ENCODE measurements at regions not wholly inside any gene's neighbourhood (a gene's known extent, or its start where the extent isn't known, plus 50 kb on each side); places are given as distances from the start of the nearest gene placed in this dataset.

GRCh38 chr13:88932950-88933349 is 1261.8 kb downstream of the SLITRK5 start:
- DNase-seq (ENCODE audit: low read depth in 4 of 4, low spot score in 3 of 4) = no peak

DNA sequence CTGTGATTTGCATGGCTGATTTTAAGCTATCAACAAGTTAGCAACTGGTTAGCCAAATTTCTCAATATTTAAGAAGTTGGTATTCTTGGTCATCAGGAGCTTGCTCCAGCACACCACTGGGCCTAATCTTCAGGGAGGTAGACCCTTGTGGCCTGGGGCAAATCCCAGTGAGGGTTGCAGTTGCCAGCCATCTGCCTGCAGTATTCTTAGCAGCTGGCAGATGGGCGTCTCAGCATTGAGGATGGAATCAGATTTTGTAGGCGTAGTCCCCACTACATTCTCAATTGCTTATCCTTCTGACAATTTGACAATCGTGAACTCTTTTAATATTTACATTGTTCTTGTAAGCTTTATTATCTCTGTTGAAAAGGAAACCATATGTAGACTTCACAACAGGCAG is 1266.2 kb downstream of the SLITRK5 start:
- no peak for DNase-seq (ENCODE audit: low read depth in 4 of 4, low spot score in 3 of 4)

- DNase-seq (ENCODE audit: low read depth in 4 of 4, low spot score in 3 of 4) = no peak
Observed at GRCh38 chr13:88945793-88946192, 1274.6 kb downstream of the SLITRK5 start.

DNA sequence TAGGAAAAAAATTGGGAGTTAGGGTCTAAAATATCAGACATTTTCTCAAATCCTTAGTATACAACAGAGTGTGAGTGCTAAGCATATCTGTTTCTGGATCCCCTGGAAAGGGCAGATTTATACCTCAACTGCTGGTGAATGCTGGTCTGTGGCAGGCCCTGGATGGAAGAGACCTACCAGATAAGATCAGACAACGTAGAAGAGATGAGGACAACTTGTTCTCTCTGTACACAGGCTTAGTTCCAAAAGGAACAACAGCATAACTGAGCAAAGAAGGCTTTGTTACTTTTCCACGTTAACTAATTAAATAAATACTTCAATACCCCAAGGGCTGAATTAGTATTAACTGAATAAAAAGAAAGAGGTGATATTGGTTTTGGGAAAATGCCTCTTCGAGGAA is 1277.3 kb downstream of the SLITRK5 start:
- no peak for DNase-seq (ENCODE audit: low read depth in 4 of 4, low spot score in 3 of 4)

DNA sequence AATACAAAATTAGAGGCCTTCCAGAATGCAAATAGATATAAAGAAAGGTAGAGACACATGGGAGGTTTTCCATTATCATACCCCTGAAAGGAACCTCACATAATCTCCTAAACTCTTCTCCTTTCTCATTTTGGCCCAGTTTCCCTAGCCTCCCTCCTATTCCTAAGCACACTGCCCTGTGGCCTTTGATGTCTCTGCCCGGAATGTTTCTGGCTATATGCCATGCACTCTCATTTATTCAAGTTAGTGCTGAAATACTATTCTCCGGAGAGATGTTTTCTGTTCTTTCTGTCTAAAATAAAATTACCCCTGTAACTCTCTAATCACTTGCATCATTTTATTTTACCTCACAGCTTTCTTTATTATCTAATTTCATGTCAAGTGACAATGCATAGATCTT is 1287.7 kb downstream of the SLITRK5 start:
- peak in 1 of 4 donors; percentile 4 for DNase-seq (ENCODE audit: low read depth in 4 of 4, low spot score in 3 of 4)

DNA sequence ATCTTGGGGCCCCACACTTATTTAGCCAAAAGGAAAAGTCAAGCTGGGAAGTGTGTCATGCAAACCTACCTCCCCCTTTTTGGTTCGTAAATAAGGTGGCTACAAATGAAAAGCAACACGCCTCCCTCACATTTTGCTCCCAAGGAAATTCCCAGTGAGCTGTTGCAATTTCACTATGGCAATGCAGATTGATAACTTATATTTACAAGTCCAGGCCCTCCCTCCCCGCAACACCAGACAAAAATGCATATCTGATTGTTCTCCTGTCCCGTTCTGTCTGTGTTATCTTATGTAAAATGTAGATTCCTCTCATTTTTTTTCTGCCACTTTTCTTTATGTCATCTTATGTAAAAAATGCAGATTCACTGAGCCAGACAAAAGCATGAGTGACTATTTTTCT is 1305.3 kb downstream of the SLITRK5 start:
- no peak for DNase-seq (ENCODE audit: low read depth in 4 of 4, low spot score in 3 of 4)

GRCh38 chr13:88978607-88979006 is 1307.4 kb downstream of the SLITRK5 start:
- no peak for DNase-seq (ENCODE audit: low read depth in 4 of 4, low spot score in 3 of 4)

DNA sequence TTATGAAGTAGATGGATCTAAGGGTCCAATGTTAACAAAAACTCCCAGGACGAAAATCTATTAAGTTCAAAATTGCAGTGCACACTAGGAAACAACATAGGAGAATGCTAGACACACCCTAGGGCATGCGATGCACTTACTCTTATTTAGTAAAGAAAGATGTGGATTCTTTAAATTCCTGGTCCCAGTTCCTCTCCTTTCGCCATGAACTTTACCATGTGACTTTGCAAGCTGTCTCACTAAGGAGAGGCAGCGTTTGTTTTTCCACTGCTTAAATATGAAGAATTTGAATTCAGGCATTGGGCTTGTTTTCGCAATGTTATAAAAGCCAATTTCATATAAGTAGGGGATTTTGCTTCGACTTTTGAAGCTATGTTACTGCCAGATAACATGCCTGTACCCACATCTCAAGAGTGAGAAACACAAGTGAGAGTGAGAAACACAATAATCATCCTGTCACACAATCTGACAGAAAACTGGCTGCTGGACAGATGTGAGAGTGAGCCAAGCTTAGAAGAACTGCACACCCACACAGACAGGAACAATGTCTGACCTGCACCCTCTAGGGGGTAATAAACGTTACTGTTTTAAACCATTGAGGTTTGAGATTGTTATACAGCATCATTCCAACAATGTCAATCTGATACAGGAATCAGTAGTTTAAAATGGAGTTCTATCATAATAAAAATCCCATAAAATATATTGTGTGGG is 1308.4 kb downstream of the SLITRK5 start:
- DNase-seq (ENCODE audit: low read depth in 4 of 4, low spot score in 3 of 4) = peak in 1 of 4 donors; percentile 1

DNA sequence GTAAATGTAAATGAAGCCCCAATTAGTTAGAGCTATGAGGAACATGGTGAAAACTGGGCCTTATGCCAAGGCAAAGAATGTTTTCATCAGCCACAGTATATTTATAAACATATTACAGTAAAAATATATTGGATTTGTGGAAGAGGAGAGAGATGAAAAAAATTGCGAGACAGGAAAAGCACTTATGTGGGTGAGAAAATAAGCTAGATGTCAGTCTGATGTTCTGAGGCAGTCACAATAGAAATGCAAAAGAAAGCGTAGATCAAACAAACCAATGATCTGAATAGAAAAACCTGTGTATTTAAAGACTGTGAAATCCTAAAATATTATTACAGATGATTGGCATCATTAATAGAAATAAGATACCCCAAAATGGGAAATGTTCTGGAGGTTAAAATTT is 1332.5 kb downstream of the SLITRK5 start:
- DNase-seq (ENCODE audit: low read depth in 4 of 4, low spot score in 3 of 4) = no peak

DNA sequence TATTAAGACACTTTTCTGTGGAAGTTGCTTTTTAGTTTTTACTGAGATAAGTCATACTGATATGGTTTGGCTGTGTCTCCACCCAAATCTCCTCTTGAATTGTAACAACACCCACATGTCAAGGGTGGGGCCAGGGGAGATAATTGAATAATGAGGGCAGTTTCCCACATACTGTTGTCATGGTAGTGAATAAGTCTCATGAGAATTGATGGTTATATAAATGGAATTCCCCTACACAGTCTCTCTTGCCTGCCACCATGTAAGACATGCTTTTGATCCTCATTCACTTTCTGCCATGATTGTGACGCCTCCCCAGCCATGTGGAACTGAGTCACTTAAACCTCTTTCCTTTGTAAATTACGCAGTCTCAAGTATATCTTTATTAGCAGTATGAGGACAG is 1340.4 kb downstream of the SLITRK5 start:
- DNase-seq (ENCODE audit: low read depth in 4 of 4, low spot score in 3 of 4) = no peak

DNA sequence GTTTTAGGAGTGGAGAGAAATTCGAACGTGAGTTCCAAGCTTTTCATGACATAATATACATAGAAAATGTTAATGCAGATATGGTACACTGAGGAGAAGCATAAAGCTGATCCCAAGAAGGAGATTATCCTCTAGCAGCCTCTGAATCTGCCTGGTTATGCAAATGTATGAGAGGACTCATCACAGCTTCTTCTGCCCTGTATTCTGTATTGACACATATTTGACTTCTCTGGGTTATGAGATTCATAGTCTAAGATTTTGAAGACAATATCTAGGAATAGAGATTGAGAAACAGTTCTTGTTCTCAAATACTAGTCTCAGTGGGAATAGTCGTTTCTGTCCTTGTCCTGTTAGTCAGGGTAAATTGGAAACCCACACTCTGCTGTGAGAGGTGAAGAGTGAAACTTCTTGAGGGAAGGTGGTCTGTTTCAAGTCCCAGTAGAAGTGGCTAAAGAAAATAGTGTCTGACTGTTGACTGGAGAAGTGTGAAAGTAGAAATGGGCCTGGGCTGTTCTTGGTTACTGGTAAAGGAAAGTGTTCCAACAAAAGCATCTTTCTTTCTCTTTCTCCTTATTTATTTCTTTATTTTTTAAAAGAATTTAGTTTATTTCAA is 1356.6 kb downstream of the SLITRK5 start:
- no peak for DNase-seq (ENCODE audit: low read depth in 4 of 4, low spot score in 3 of 4)

DNA sequence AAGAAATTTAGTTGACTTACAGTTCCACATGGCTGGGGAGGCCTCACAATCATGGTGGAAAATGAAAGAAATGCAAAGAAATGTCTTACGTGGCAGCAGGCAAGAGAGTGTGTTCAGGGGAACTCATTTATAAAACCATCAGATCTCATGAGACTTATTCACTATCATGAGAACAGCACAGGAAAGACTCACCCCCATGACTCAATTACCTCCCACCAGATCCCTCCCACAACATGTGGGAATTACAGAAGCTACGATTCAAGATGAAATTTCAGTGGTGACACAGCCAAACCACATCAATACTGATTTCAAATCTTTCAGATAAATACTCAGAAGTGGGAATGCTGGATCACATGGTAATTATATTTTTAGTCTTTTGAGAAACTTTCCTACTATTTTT is 1357.9 kb downstream of the SLITRK5 start:
- no peak for DNase-seq (ENCODE audit: low read depth in 4 of 4, low spot score in 3 of 4)

- no peak for DNase-seq (ENCODE audit: low read depth in 4 of 4, low spot score in 3 of 4)
Observed at GRCh38 chr13:89034015-89034414, 1362.8 kb downstream of the SLITRK5 start.

GRCh38 chr13:89052699-89053098 is 1381.5 kb downstream of the SLITRK5 start:
- DNase-seq (ENCODE audit: low read depth in 4 of 4, low spot score in 3 of 4) = no peak

DNA sequence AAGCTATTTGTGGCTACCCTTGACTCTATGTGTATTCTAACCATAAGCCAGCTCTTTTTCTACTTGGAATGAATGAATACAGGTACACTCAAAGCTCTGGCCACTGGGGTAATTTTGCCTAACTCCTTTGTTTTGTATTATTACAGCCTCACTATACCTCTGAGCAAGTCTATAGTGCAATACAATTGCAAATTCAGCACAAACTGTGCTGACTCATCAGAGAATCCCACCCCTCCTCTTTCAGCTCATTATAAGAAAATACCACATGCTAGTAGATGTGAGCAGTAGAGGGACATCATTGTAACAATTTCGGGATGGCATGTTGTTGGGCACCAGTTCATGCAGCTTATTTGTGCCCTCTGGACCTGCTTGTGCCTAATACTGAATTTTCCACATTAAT is 1382.2 kb downstream of the SLITRK5 start:
- no peak for DNase-seq (ENCODE audit: low read depth in 4 of 4, low spot score in 3 of 4)

DNA sequence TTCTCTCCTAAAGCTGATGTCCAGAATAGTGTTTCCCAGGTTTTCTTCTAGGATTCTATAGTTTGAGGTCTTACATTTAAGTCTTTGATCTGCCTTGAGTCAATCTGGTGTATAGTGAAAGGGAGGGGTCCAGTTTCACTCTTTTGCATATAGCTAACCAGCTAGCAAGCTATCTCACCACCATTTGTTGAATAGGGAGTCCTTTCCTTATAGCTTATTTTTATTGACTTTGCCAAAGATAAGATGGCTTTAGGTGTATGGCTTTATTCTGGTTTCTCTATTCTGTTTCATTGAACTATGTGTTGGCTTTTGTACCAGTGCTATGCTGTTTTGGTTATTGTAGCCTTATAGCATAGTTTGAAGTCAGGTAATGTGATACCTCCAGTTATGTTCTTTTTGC is 1386.1 kb downstream of the SLITRK5 start:
- DNase-seq (ENCODE audit: low read depth in 4 of 4, low spot score in 3 of 4) = no peak

GRCh38 chr13:89057862-89058261 is 1386.7 kb downstream of the SLITRK5 start:
- no peak for DNase-seq (ENCODE audit: low read depth in 4 of 4, low spot score in 3 of 4)

DNA sequence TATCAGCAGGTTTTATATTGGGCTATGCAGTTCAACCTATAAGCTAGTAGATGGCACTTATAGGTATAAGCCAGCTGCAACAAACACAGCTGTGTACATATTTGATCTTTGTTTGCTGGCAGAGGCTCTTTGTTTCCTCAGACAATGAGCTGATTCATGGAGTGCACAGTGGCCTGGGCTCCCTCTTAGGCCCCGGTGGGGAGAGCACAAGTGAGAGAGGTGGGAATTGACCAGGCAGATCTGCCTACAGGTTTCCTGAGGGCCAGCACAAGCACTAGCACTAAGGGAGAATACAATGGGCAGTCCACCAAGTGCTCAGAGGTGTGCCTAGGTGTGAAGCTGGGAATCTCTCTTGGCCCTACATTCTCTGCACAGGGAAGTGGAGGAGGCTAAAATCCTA is 1390.7 kb downstream of the SLITRK5 start:
- DNase-seq (ENCODE audit: low read depth in 4 of 4, low spot score in 3 of 4) = no peak

GRCh38 chr13:89066868-89067466 is 1395.8 kb downstream of the SLITRK5 start:
- DNase-seq (ENCODE audit: low read depth in 4 of 4, low spot score in 3 of 4) = peak; percentile 19 to 25 (median 22)

DNA sequence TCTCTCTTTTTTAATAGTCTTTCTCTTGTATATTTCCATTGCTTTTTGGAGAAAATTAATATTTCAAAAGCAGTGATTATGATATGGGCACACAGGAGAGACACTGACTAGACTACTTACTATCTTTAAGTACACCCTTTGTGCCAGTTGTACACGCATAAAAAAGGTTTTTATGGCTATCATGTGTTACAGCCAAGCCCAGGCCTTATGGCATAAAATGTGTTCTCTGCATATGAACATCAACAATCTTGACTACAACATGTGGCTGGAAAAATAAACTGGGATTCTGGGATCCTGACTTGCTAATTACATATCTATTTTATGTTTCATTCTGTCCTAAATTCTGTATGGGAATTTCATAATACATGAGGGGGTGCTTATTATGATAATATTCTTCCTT is 1401.8 kb downstream of the SLITRK5 start:
- no peak for DNase-seq (ENCODE audit: low read depth in 4 of 4, low spot score in 3 of 4)

DNA sequence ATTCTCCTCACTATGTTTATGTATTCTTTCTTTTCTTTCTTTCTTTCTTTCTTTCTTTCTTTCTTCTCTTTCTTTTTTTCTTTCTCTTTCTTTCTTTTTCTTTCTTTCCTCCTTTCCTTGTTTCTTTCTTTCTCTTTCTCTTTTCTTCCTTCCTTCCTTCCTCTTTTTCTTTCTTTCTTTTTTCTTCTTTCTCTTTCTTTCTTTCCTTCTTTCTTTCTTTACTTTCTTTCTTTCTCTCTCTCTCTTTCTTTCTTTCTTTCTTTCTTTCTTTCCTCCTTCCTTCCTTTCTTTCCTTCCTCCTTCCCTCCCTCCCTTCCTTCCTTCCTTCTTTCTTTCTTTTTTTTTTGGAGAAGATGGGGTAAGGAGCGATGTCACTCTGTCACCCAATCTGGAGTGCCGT is 1405.5 kb downstream of the SLITRK5 start:
- DNase-seq (ENCODE audit: low read depth in 4 of 4, low spot score in 3 of 4) = no peak

DNA sequence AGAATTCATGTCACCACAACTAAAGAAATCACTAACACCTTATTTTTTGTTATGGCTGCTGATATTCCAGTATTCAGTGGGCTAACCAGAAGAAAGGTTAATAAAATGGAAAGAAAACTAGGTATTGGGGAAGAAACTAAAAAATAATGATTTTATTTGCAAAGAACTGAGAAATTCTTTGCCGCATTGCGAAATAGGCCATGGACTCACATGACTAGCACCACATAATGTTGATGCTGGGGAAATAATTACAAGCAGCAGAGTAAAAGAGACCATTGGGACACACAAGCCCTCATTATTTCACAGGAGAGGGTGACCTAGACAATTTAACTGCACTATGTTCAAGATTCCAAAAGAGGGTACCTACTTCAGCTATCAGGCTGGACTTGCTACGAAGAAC is 1411.5 kb downstream of the SLITRK5 start:
- no peak for DNase-seq (ENCODE audit: low read depth in 4 of 4, low spot score in 3 of 4)
